ENCODE measurements at regions not wholly inside any gene's neighbourhood (a gene's known extent, or its start where the extent isn't known, plus 50 kb on each side); places are given as distances from the start of the nearest gene placed in this dataset.

- TF ChIP-seq CTCF (IDR thresholded peaks at IDR 0.05; ENCODE audit: control insufficient read depth, extremely low read depth, insufficient read depth) = no peak
- no peak overlapping the region for H3K4me3 ChIP-seq (ENCODE audit: low read depth, low read length)
- no peak for DNase-seq (ENCODE audit: low read depth)
Measured at GRCh38 chr5:133867851-133868545, 100.4 kb downstream of the C5orf15 start.

GRCh38 chr5:133867341-133867740 is 101.1 kb downstream of the C5orf15 start:
- DNase-seq (ENCODE audit: low read depth) = no peak
- H3K4me3 ChIP-seq (ENCODE audit: low read depth, low read length) = no peak overlapping the region
- no peak for TF ChIP-seq CTCF (IDR thresholded peaks at IDR 0.05; ENCODE audit: control insufficient read depth, extremely low read depth, insufficient read depth)

- DNase-seq (ENCODE audit: low read depth) = no peak
- TF ChIP-seq CTCF (IDR thresholded peaks at IDR 0.05; ENCODE audit: control insufficient read depth, extremely low read depth, insufficient read depth) = no peak
- no peak overlapping the region for H3K4me3 ChIP-seq (ENCODE audit: low read depth, low read length)
Measured at GRCh38 chr5:133866903-133867245, 101.6 kb downstream of the C5orf15 start.

GRCh38 chr5:133866160-133866902 is 102.1 kb downstream of the C5orf15 start:
- no peak overlapping the region for H3K4me3 ChIP-seq (ENCODE audit: low read depth, low read length)
- DNase-seq (ENCODE audit: low read depth) = no peak
- TF ChIP-seq CTCF (IDR thresholded peaks at IDR 0.05; ENCODE audit: control insufficient read depth, extremely low read depth, insufficient read depth) = no peak

- H3K4me3 ChIP-seq (ENCODE audit: low read depth, low read length) = no peak overlapping the region
- no peak for TF ChIP-seq CTCF (IDR thresholded peaks at IDR 0.05; ENCODE audit: control insufficient read depth, extremely low read depth, insufficient read depth)
- DNase-seq (ENCODE audit: low read depth) = no peak
Measured at GRCh38 chr5:133865113-133865512, 103.3 kb downstream of the C5orf15 start.

GRCh38 chr5:133864711-133865110 is 103.7 kb downstream of the C5orf15 start:
- DNase-seq (ENCODE audit: low read depth) = no peak
- no peak for TF ChIP-seq CTCF (IDR thresholded peaks at IDR 0.05; ENCODE audit: control insufficient read depth, extremely low read depth, insufficient read depth)
- no peak overlapping the region for H3K4me3 ChIP-seq (ENCODE audit: low read depth, low read length)

All from LNCaP clone FGC (cell line).